MV-4-11 (cell line): ENCODE measurements at regions not wholly inside any gene's neighbourhood (a gene's known extent, or its start where the extent isn't known, plus 50 kb on each side); places are given as distances from the start of the nearest gene placed in this dataset.
A peak's percentile ranks its signal among the peaks of the same experiment; 100 is the strongest.

Experiments used
- DNase-seq: peaks from one replicate; lab custom pipeline; 2025; lab: John Stamatoyannopoulos, UW

DNA sequence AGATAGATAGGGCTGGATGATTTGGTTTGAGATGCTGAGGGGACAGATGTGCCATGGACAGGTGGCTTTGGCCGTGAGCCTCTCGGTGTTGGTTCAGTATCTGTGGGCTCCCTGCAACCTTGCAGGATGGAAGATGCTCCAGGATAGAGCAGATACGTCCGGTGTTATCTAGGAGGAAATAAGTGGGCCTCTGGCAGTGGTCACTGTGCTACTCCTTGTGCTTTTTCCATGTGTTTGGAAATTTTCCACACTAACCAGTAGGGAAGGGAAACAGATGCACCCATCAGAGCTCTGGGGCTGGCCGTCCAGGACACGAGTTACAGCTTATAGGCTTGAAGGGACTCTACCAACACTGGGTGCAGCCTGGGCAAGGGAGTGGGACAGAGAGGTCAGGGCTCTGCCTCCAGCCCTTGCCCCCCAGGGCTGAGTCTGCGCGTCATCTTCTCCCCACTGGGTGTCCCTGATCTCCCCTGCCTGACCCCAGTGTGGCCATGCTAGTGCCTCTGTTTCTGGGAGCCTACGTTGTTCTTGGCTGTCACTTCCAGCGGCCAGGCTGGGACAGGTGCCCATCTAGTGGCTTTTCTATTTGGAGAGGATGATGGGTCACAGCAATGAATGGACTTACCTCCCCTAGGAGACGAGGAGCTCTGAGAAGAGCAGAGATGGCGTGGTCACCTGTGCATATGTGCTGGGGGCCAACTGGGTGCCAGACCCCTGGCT, 166.9 kb downstream of the SEC14L1 start:
- no peak for DNase-seq

GRCh38 chr17:77308861-77309726, 168.3 kb downstream of the SEC14L1 start:
- DNase-seq = peak; percentile 28

DNA sequence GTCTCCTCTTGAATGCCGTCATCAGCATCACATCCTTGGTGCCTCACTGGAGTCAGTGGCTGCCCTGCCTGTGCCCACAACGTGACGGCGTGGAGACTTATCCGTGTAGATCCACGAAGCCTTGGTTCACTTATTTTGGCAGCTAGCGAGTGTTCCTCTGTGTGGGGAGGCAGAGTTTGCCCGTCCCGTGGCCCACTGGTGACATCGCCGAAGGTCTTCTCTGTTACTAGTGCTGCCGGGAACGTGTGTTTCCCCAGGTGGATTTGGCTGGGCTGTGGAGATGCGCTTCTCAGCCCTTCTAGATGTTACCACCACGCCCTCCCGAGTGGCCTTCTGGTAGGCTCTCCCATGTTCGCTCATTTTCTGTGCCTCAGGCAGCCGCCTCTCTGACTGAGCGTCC, 169.6 kb downstream of the SEC14L1 start:
- DNase-seq = no peak

- DNase-seq = no peak
Measured at GRCh38 chr17:77311371-77311981, 170.7 kb downstream of the SEC14L1 start.

DNA sequence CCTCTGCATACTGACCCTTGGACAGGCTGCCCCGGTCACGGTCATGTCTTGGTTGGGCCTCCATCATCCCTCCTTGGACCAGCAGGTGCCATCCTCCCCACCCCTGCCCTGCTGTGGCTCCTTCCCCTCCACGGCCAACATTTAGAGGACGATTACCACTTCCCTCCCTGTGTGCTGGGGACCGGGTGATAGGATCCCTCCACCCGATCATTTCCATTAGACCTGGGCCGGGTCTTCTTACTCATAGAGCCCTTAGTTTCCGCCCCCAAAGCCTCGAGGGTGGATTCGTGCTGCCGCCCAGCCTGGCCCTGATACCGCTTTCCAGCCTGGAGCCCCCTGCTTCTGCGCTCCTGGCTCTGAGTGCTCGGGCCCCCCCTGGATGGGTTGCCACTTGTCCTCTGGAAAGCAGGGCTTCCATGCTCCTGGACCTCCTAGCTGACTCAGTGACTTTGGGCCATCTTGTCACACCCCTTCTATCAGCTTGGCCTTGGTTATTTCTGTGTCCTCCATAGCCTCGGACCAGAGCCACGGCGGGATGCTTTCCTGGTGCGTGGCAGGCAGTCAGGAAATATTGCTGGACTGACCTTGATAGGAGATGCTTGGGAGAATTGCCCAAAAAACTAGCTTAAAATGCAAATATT, 171.4 kb downstream of the SEC14L1 start:
- no peak for DNase-seq

- DNase-seq = no peak
Measured at GRCh38 chr17:77312786-77313599, 172.2 kb downstream of the SEC14L1 start.

DNA sequence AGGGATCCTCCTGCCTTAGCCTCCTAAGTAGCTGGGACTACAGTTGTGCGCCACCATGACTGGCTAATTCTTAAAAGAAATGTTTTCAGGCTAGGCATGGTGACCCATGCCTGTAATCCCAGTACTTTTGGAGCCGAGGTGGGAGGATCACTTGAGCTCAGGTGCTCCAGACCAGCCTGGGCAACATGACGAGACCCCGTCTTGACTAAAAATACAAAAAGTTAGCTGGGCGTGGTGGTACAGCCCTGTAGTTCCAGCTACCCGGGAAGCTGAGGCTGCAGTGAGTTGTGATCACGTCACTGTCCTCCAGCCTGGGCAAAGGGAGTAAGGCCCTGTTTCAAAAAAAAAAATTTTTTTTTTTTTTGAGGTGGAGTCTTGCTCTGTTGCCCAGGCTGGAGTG, 173.1 kb downstream of the SEC14L1 start:
- no peak for DNase-seq

- DNase-seq = no peak
Measured at GRCh38 chr17:77314601-77315000, 173.8 kb downstream of the SEC14L1 start.

- DNase-seq = no peak
Measured at GRCh38 chr17:77315010-77315409, 174.2 kb downstream of the SEC14L1 start.

DNA sequence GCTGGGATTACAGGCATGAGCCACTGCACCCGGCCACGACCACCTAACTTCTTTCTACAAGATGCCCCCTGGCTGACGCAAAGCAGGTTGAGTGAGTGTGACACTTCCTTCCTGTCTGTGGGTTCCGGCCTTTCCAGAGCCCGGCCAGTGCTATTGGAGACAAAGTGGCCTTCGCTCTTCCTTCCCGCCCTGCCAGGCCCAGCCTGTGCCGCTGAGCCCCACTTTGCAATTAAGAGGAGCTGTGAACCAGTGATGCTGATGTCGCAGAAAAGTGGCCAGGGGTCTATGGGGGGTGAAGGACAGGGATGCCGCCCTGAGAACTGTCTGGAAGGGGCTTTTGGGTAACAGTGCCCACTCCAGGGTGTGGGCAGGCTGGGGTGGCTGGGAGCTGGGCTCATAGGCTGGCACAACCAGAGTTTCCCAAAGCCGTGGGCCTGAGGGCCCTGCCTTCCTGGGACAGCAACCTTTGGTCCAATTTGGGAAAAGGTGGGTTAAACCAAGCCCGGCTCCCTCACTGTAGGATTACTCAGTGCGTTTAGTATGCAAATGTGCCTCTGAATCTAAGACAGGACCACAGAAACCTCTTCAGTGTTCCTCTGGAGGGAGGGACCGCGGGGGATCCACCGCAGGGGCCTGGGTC, 174.9 kb downstream of the SEC14L1 start:
- no peak for DNase-seq

- DNase-seq = no peak
Measured at GRCh38 chr17:77316191-77316641, 175.4 kb downstream of the SEC14L1 start.

- DNase-seq = no peak
Measured at GRCh38 chr17:77316651-77317050, 175.9 kb downstream of the SEC14L1 start.

GRCh38 chr17:77317091-77317750, 176.5 kb downstream of the SEC14L1 start:
- DNase-seq = peak; percentile 13

DNA sequence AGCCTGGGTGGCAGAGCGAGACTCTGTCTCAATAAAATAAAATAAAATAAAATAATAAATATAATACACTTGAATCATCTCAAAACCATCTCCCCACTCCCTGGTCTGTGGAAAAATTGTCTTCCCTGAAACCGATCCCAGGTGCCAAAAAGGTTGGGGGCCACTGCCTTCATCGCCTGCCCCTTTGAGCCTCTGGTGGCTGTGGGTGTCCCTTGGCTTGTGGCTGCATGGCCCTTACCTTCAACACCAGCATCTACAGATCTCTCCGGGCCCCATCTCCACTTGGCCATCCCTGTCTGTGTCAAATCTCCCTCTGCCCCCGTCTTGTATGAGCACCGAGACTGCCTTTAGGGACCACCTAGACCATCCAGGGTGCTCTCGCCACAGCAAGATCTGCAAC, 177.3 kb downstream of the SEC14L1 start:
- DNase-seq = no peak

- DNase-seq = peak; percentile 33
Measured at GRCh38 chr17:77318491-77319210, 177.9 kb downstream of the SEC14L1 start.

DNA sequence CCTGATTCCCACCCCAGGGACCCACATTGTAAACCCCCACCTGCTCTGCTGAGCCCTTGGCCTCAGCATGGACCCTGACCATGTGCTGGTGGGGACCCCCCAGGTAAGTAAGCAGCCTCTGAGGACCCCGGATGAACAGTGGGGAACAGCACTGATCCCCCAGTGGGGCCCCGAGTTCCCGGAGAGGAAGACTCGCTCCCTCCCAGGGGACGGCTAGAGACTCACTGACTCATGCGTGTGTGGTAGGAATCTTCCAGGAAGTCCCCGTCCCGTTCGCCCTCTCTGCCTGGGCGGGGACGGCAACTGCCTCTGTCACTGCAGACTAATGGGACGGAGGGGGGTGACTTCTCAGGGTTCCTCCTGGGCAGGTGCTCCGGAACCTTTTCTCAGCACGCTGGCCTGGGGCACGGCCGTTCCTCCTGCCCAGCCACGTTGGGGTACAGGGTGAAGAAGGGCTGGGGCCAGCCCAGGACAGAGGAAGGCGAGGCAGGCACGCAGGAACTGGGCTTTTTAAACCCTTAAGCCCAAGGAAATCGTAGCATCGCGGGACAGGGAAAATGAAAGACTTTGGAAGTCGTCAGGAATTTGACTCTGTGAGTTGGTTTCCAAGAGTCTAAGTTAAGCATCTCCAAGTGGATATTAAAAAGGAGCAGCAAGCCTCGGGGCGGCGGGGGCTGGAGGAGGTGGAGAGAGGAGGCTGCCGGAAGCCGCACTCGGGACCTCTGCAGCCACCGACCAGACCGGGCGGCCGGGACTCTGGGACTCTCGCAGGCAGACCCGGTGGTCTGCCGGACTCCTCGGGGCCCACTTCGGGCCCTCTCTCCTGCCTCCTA, 178.7 kb downstream of the SEC14L1 start:
- peak; percentile 87 for DNase-seq

DNA sequence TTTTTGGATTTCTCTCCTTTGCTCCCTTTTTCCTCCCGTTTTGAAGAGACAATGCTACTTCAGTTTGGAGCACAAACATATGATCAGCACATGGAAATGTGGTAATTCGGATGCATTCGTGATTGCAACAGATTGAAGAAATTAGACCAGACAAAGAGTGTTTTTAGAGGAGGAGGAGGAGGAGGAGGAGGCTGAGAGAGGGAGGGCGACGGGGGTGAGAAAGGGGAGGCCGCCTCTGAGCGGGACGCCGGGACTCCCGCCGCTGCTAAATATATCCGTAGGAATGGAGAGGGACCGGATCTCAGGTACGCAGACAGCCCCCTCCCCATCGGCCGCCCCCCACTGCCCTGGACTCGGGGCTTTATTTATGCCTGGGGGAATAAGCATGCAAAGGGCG, 179.3 kb downstream of the SEC14L1 start:
- DNase-seq = peak; percentile 52

- peak; percentile 39 for DNase-seq
Measured at GRCh38 chr17:77320485-77321256, 179.9 kb downstream of the SEC14L1 start.
